ENCODE measurements at regions not wholly inside any gene's neighbourhood (a gene's known extent, or its start where the extent isn't known, plus 50 kb on each side); places are given as distances from the start of the nearest gene placed in this dataset.

DNA sequence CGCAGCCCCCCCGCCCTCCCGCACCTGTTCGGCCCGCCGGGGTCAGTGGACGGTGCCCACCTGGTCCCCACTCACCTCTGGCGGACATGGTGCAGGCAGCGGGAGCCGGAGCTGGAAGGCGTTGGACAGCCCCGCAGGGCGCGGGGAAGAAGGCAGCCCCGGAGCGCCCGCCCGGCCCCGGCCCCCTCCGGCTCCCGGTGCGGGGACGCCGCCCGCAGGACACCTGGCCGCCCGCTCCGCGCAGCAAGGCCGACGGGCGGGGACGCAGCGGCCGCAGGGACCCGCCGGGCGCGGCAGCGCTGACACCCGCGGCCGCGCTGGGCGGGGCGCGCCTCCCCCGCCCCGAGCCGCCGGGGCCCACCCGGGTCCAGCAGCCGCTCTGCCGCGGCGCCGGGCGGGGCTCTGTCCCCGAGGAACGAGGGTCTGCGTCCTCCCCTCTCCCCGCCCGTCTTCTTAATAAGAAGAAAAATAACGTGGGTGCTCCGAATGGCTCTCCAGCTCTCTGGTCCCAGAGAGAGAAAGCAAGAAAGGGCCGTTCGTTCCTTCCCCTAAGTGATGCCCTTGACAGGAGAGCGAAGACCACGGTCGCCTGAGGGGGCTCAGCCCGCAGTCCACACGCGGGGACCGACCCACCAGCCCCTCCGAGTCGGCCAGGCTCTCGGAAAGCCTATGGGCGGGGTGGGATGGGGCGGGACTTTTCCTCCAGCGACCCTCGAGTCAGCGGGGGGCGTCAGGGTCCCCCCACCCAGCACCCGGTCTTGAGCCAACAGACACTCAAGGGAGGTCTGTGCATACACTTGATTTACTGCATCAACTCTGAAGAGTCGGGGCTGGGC lies 53.4 kb upstream of the FHIP2A start:
- no peak overlapping the region for H3K14ac ChIP-seq (replicated peaks; ENCODE audit: low read depth, low read length)
- no peaks in the 10 kb centered on the region for H4K20me1 ChIP-seq (ENCODE audit: insufficient read depth, low read length)
- H4K5ac ChIP-seq (ENCODE audit: low read depth, low read length) = no peak overlapping the region
- no peaks in the 10 kb centered on the region; the same call in 1 of the 2 replicates for H3K27me3 ChIP-seq (ENCODE audit: control insufficient read depth, insufficient read depth, low read length)
- H3K79me1 ChIP-seq (ENCODE audit: low read depth in 1 of 2, low read length in 2 of 2) = peaks cover 0 to 3% of the 10 kb centered on the region in 2 experiments; a peak in 1 of 4 replicates
- peak overlapping the region; percentile 16; the same call in 1 of the 2 replicates for H2AK5ac ChIP-seq (ENCODE audit: low read depth, low read length)
- in situ Hi-C loops (cut with MboI; ENCODE audit: low sequenced_read_pairs) (no loop called here), dilution Hi-C loops (cut with HindIII; ENCODE audit: low sequenced_read_pairs, unreplicated experiment) (no loop called here), intact Hi-C loops (cut with micrococcal nuclease) (loop anchor here (5.0 kb wide), 1 partner anchor 56 kb away; no protein-coding TSS in a partner anchor)
- peak overlapping the region; percentile 90 for H2AFZ ChIP-seq (replicated peaks; ENCODE audit: low read length, poor library complexity)
- no peaks in the 10 kb centered on the region for H3K36me3 ChIP-seq (ENCODE audit: control insufficient read depth, insufficient read depth, low read length)
- no peak overlapping the region; a peak in 1 of 4 replicates for H4K8ac ChIP-seq (ENCODE audit: low read depth in 2 of 2, low read length in 2 of 2)
- H2BK20ac ChIP-seq (ENCODE audit: low read depth, low read length) = no peak overlapping the region
- CTCF ChIA-PET = no interaction called here
- no peak for TF ChIP-seq CEBPB (IDR thresholded peaks at IDR 0.05; ENCODE audit: low read depth, low read length)
- peak overlapping the region; percentile 34; the same call in 1 of the 2 replicates for H2BK120ac ChIP-seq (ENCODE audit: low read depth, low read length)
- H3K56ac ChIP-seq (ENCODE audit: extremely low read depth, insufficient read depth, low read length) = no peak overlapping the region
- no peak overlapping the region for H2BK15ac ChIP-seq (ENCODE audit: low read depth, low read length)
- H3K4me2 ChIP-seq (ENCODE audit: low read depth, low read length) = peak overlapping the region; percentile 96
- no TSS peak for BruUV-seq (replicated peaks)
- no peak overlapping the region for H4K91ac ChIP-seq (ENCODE audit: insufficient read depth, low read depth, low read length)
- POLR2A ChIA-PET (ENCODE audit: unreplicated experiment) = no interaction called here
- no peak overlapping the region for H3K4ac ChIP-seq (ENCODE audit: low read depth, low read length)
- H3K9me3 ChIP-seq (ENCODE audit: control insufficient read depth, insufficient read depth, low read length) = no peaks in the 10 kb centered on the region
- H3K4me1 ChIP-seq (ENCODE audit: control insufficient read depth, insufficient read depth, low read length) = no peaks in the 10 kb centered on the region
- peak; percentile 75 for ATAC-seq (ENCODE audit: low read depth)
- H3K4me3 ChIP-seq (ENCODE audit: insufficient read depth, low read depth, low read length) = peak overlapping the region; percentile 75
- WGBS, 2 experiments (ENCODE audit: extremely low coverage in 2 of 2, insufficient read length in 1 of 2) = 0% methylated on average over 17 of the region's 85 CpGs; no CpG with 5 or more reads in 1 of the 2 experiments
- 0 out of 2 replicates have a peak overlapping the region, but pooled peaks have one; percentile 15 for H3K23ac ChIP-seq (ENCODE audit: low read depth, low read length)
- no peak overlapping the region for H3K18ac ChIP-seq (ENCODE audit: low read depth, low read length)
- no peaks in the 10 kb centered on the region for H3K9me1 ChIP-seq (ENCODE audit: insufficient read depth, low read length)
- no peak for DNase-seq
- H2AK9ac ChIP-seq (replicated peaks; ENCODE audit: low read depth, low read length, poor library complexity) = peak overlapping the region; percentile 81
- peak overlapping the region; percentile 48; the same call in 1 of the 2 replicates for H3K9ac ChIP-seq (ENCODE audit: low read depth, low read length)
- H2BK5ac ChIP-seq (ENCODE audit: low read depth, low read length, poor library complexity, severe bottlenecking) = no peak overlapping the region
- H3K27ac ChIP-seq (ENCODE audit: insufficient read depth, low read length) = no peak overlapping the region; the same call in 1 of the 2 replicates
